Natural killer cell (primary cell): ENCODE measurements at regions not wholly inside any gene's neighbourhood (a gene's known extent, or its start where the extent isn't known, plus 50 kb on each side); places are given as distances from the start of the nearest gene placed in this dataset.

ENCODE experiments used
- ATAC-seq, 3 donors: fragments of 150-1000 bp in 2 of 3; fragments of 200-7000 bp in 1 of 3; cut with Tn5 transposase; 1 replicate in 1 of 3; 2 replicates in 2 of 3; pipeline ENCODE4 v1.10.0; 2021; ENCODE audit warnings: mild to moderate bottlenecking in 2 of 3, moderate library complexity in 2 of 3
- DNase-seq, 2 donors: peaks; one replicate each; pipeline versions ENCODE4 v3.0.0 to v3.0.0-alpha.2; 2013 to 2021; ENCODE audit warnings: mixed read lengths in 1 of 2
- H3K27ac ChIP-seq: one replicate; pipeline ENCODE4 v1.5.1; 2013; ENCODE audit warnings: mild to moderate bottlenecking, low read length
- H3K27me3 ChIP-seq: one replicate; pipeline ENCODE4 v1.6.1; 2013; ENCODE audit warnings: low read length; ENCODE audit not compliant: control insufficient read depth, insufficient read depth
- H3K36me3 ChIP-seq: one replicate; pipeline ENCODE4 v1.6.1; 2013; ENCODE audit warnings: low read length; ENCODE audit not compliant: control insufficient read depth, insufficient read depth
- H3K4me1 ChIP-seq: one replicate; pipeline ENCODE4 v1.6.1; 2013; ENCODE audit warnings: low read length; ENCODE audit not compliant: control insufficient read depth, insufficient read depth
- H3K4me3 ChIP-seq: one replicate; pipeline ENCODE4 v1.5.1; 2013; ENCODE audit warnings: low read length
- H3K9me3 ChIP-seq: one replicate; pipeline ENCODE4 v1.6.1; 2013; ENCODE audit warnings: low read length; ENCODE audit not compliant: control insufficient read depth, insufficient read depth
- H3K27ac Mint-ChIP-seq, 2 donors: one replicate each; pipeline ENCODE4 v1.8.0; 2022; ENCODE audit warnings: mild to moderate bottlenecking in 2 of 2, mixed read lengths in 2 of 2, moderate library complexity in 1 of 2
- H3K27me3 Mint-ChIP-seq, 2 donors: one replicate each; pipeline ENCODE4 v1.8.0; 2022; ENCODE audit warnings: low read depth in 2 of 2, mixed read lengths in 2 of 2
- H3K36me3 Mint-ChIP-seq: one replicate; pipeline ENCODE4 v1.8.0; 2022; ENCODE audit warnings: mixed read lengths
- H3K4me1 Mint-ChIP-seq, 2 donors: one replicate each; pipeline ENCODE4 v1.8.0; 2022; ENCODE audit warnings: mixed read lengths in 2 of 2
- H3K4me3 Mint-ChIP-seq: one replicate; pipeline ENCODE4 v1.8.0; 2022; ENCODE audit warnings: mild to moderate bottlenecking, moderate library complexity, mixed read lengths
- H3K9me3 Mint-ChIP-seq, 2 donors: one replicate each; pipeline ENCODE4 v1.8.0; 2022; ENCODE audit warnings: mixed read lengths in 2 of 2
- CTCF ChIP-seq: fragments of 200-600 bp; IDR thresholded peaks from one replicate; pipeline ENCODE4 v1.8.0; 2022; ENCODE audit warnings: antibody characterized with exemption
- WGBS: methylation state at CpG from one replicate; pipeline ENCODE4 v1.1.7; 2013; ENCODE audit warnings: missing lambda C conversion rate; ENCODE audit not compliant: insufficient coverage; 5-methylcytosine and 5-hydroxymethylcytosine counted together
- intact Hi-C: fragments of 100-400 bp; cut with micrococcal nuclease; formaldehyde crosslinking; loops from one replicate; pipeline ENCODE4 v1.14.2; 2022

DNA sequence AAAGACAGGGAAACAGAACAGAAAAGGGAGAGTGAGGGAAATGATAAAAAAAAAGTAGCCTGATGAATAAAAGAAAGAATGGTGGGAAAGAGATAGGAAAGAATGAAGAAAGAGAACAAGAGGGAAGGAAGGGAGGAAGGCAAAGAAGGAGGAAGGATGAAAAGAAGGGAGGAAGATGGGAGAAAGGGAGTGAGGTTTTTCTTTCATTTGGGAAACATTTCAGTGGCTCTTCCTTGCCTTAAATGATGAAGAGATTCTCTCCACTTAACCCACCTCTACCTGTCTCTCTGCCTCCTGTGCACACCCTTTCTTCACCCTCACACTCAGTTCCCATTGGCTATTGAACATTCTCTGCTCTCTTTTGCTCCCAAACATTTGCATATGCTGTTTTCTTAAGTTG is 222.1 kb upstream of the DEFB112 start:
- DNase-seq (no peak), ATAC-seq (no peak)
- Histone ChIP-seq H3K9me3 (no peaks in the 10 kb centered on the region), H3K27me3 (no peaks in the 10 kb centered on the region), H3K36me3 (no peaks in the 10 kb centered on the region), H3K4me1 (no peaks in the 10 kb centered on the region), H3K27ac (no peak overlapping the region), H3K4me3 (no peak overlapping the region)
- Mint-ChIP-seq H3K36me3 (peaks cover 7% of the 10 kb centered on the region), H3K27ac (no peak overlapping the region), H3K4me1 (no peaks in the 10 kb centered on the region), H3K4me3 (no peak overlapping the region), H3K9me3 (peaks cover 11 to 19% of the 10 kb centered on the region in 2 donors), H3K27me3 (no peaks in the 10 kb centered on the region)
- no peak for TF ChIP-seq CTCF
- intact Hi-C loops: no loop called here

DNA sequence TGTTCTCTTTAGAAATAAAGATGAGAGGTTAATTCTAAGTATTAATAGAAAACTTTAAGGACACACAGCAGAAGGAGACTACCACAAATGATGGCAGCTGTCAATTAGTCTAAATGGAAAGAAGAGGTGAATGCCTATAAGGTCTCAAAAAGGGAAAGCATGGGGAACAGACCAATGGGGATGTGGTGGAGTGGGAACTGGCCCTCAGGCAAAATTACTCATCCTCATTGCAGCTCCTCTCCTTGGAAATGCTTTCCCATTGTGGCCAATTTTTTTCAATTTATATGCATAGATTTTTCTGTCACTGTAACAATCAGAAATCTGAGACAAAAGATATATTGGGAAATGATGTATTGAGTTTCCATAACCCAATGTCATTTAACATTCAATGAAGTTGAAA is 222.9 kb upstream of the DEFB112 start:
- H3K36me3 Mint-ChIP-seq: peaks cover 7% of the 10 kb centered on the region
- ATAC-seq: no peak

GRCh38 chr6:50276771-50277261 is 227.1 kb upstream of the DEFB112 start:
- Histone ChIP-seq H3K36me3 (no peaks in the 10 kb centered on the region), H3K4me1 (no peaks in the 10 kb centered on the region), H3K4me3 (no peak overlapping the region), H3K9me3 (no peaks in the 10 kb centered on the region), H3K27ac (no peak overlapping the region), H3K27me3 (no peaks in the 10 kb centered on the region)
- intact Hi-C loops: no loop called here
- peaks cover 8% of the 10 kb centered on the region for H3K36me3 Mint-ChIP-seq
- no peak for ATAC-seq
- no peak overlapping the region for H3K27ac Mint-ChIP-seq
- peaks cover 11 to 22% of the 10 kb centered on the region in 2 donors for H3K9me3 Mint-ChIP-seq
- no peaks in the 10 kb centered on the region for H3K27me3 Mint-ChIP-seq
- 60% methylated on average over 1 of the region's 5 CpGs for WGBS
- no peak overlapping the region for H3K4me3 Mint-ChIP-seq
- H3K4me1 Mint-ChIP-seq: no peaks in the 10 kb centered on the region
- DNase-seq: no peak
- no peak for TF ChIP-seq CTCF

More for the DNA sequence above, 222.9 kb upstream of the DEFB112 start:
- no peak overlapping the region for H3K4me3 ChIP-seq
- TF ChIP-seq CTCF: no peak
- H3K4me1 ChIP-seq: no peaks in the 10 kb centered on the region
- no peak overlapping the region for H3K4me3 Mint-ChIP-seq
- no peak overlapping the region for H3K27ac ChIP-seq
- H3K9me3 Mint-ChIP-seq: peaks cover 11 to 22% of the 10 kb centered on the region in 2 donors
- no peak for DNase-seq
- intact Hi-C loops: no loop called here
- no peaks in the 10 kb centered on the region for H3K36me3 ChIP-seq
- H3K27me3 Mint-ChIP-seq: no peaks in the 10 kb centered on the region
- no peaks in the 10 kb centered on the region for H3K27me3 ChIP-seq
- H3K4me1 Mint-ChIP-seq: no peaks in the 10 kb centered on the region
- no peaks in the 10 kb centered on the region for H3K9me3 ChIP-seq
- no peak overlapping the region for H3K27ac Mint-ChIP-seq

GRCh38 chr6:50277774-50278173 is 228.0 kb upstream of the DEFB112 start:
- WGBS: 72% methylated on average over 2 of the region's 2 CpGs
- Mint-ChIP-seq H3K4me1 (no peaks in the 10 kb centered on the region), H3K36me3 (peaks cover 8% of the 10 kb centered on the region), H3K9me3 (peaks cover 11 to 19% of the 10 kb centered on the region in 2 donors), H3K27ac (no peak overlapping the region), H3K27me3 (no peaks in the 10 kb centered on the region), H3K4me3 (no peak overlapping the region)
- intact Hi-C loops: no loop called here
- H3K36me3 ChIP-seq: no peaks in the 10 kb centered on the region
- H3K27ac ChIP-seq: no peak overlapping the region
- H3K27me3 ChIP-seq: no peaks in the 10 kb centered on the region
- ATAC-seq (no peak), DNase-seq (no peak)
- no peak overlapping the region for H3K4me3 ChIP-seq
- no peak for TF ChIP-seq CTCF
- H3K9me3 ChIP-seq: no peaks in the 10 kb centered on the region
- no peaks in the 10 kb centered on the region for H3K4me1 ChIP-seq
